ENCODE measurements at regions not wholly inside any gene's neighbourhood (a gene's known extent, or its start where the extent isn't known, plus 50 kb on each side); places are given as distances from the start of the nearest gene placed in this dataset.

GRCh38 chr14:97618401-97618800, 821.2 kb downstream of the VRK1 start:
- no peak overlapping the region for H3K14ac ChIP-seq (replicated peaks; ENCODE audit: low read depth, low read length)
- H2BK20ac ChIP-seq (ENCODE audit: low read depth, low read length), result no peak overlapping the region
- H3K9me3 ChIP-seq (ENCODE audit: control insufficient read depth, insufficient read depth, low read length), result peaks cover 8% of the 10 kb centered on the region; the same call in 1 of the 2 replicates
- intact Hi-C loops (cut with micrococcal nuclease), result no loop called here
- H2BK15ac ChIP-seq (ENCODE audit: low read depth, low read length), result no peak overlapping the region
- H3K18ac ChIP-seq (ENCODE audit: low read depth, low read length), result no peak overlapping the region
- no CpG with 5 or more reads among the region's 3 CpGs for WGBS, 2 experiments (ENCODE audit: extremely low coverage in 2 of 2, insufficient read length in 1 of 2)
- no peak overlapping the region for H2AFZ ChIP-seq (replicated peaks; ENCODE audit: low read length, poor library complexity)
- no peak for DNase-seq
- no peak overlapping the region for H2AK5ac ChIP-seq (ENCODE audit: low read depth, low read length)
- H3K27me3 ChIP-seq (ENCODE audit: control insufficient read depth, insufficient read depth, low read length), result no peaks in the 10 kb centered on the region
- H4K8ac ChIP-seq (ENCODE audit: low read depth in 2 of 2, low read length in 2 of 2), result no peak overlapping the region
- ChIA-PET CTCF (no interaction called here), POLR2A (ENCODE audit: unreplicated experiment) (no interaction called here)
- H4K91ac ChIP-seq (ENCODE audit: insufficient read depth, low read depth, low read length), result no peak overlapping the region
- no peak overlapping the region for H3K4me3 ChIP-seq (ENCODE audit: insufficient read depth, low read depth, low read length)
- H3K9me1 ChIP-seq (ENCODE audit: insufficient read depth, low read length), result no peaks in the 10 kb centered on the region
- no peak for ATAC-seq (ENCODE audit: low read depth)
- H2BK120ac ChIP-seq (ENCODE audit: low read depth, low read length), result no peak overlapping the region
- H2BK5ac ChIP-seq (ENCODE audit: low read depth, low read length, poor library complexity, severe bottlenecking), result no peak overlapping the region
- H3K79me1 ChIP-seq (ENCODE audit: low read depth in 1 of 2, low read length in 2 of 2), result no peaks in the 10 kb centered on the region
- BruUV-seq (replicated peaks), result no TSS peak
- no peaks in the 10 kb centered on the region for H3K4me1 ChIP-seq (ENCODE audit: control insufficient read depth, insufficient read depth, low read length)
- no peak overlapping the region for H3K9ac ChIP-seq (ENCODE audit: low read depth, low read length)
- H3K4ac ChIP-seq (ENCODE audit: low read depth, low read length), result no peak overlapping the region
- no peak overlapping the region for H4K5ac ChIP-seq (ENCODE audit: low read depth, low read length)
- H3K36me3 ChIP-seq (ENCODE audit: control insufficient read depth, insufficient read depth, low read length), result no peaks in the 10 kb centered on the region
- H3K4me2 ChIP-seq (ENCODE audit: low read depth, low read length), result no peak overlapping the region
- no peak overlapping the region for H3K27ac ChIP-seq (ENCODE audit: insufficient read depth, low read length)
- H4K20me1 ChIP-seq (ENCODE audit: insufficient read depth, low read length), result no peaks in the 10 kb centered on the region
- no peak for TF ChIP-seq USF2 (IDR thresholded peaks at IDR 0.05; ENCODE audit: low read depth, low read length)
- TF ChIP-seq MXI1 (IDR thresholded peaks at IDR 0.05; ENCODE audit: borderline replicate concordance, low read depth, low read length), result no peak
- no peak for TF ChIP-seq NFE2L2 (IDR thresholded peaks at IDR 0.05; ENCODE audit: low read depth, low read length)
- no peak for TF ChIP-seq BHLHE40 (IDR thresholded peaks at IDR 0.05; ENCODE audit: low read depth, low read length)
- TF ChIP-seq MAFK (IDR thresholded peaks at IDR 0.05; ENCODE audit: low read depth, low read length), result no peak
- TF ChIP-seq RCOR1 (IDR thresholded peaks at IDR 0.05; ENCODE audit: insufficient replicate concordance, low read length), result no peak
- no peak for TF ChIP-seq ELK1 (IDR thresholded peaks at IDR 0.05; ENCODE audit: borderline replicate concordance, low read depth, low read length)
- no peak overlapping the region for H3K56ac ChIP-seq (ENCODE audit: extremely low read depth, insufficient read depth, low read length)
- in situ Hi-C loops (cut with MboI; ENCODE audit: low sequenced_read_pairs), result no loop called here
- no peak overlapping the region for H2AK9ac ChIP-seq (replicated peaks; ENCODE audit: low read depth, low read length, poor library complexity)
- dilution Hi-C loops (cut with HindIII; ENCODE audit: low sequenced_read_pairs, unreplicated experiment), result no loop called here
- H3K23ac ChIP-seq (ENCODE audit: low read depth, low read length), result no peak overlapping the region

Measured in IMR-90 (cell line).